ENCODE measurements at regions not wholly inside any gene's neighbourhood (a gene's known extent, or its start where the extent isn't known, plus 50 kb on each side); places are given as distances from the start of the nearest gene placed in this dataset.

- POLR2A ChIA-PET: no interaction called here
These were observed 546.0 kb upstream of the GRAMD2B start for GRCh38 chr5:125877248-125877647.

GRCh38 chr5:125882061-125882460 is 541.1 kb upstream of the GRAMD2B start:
- ChIA-PET CTCF (no interaction called here), POLR2A (no interaction called here)
- no peak for TF ChIP-seq CTCF (IDR thresholded peaks at IDR 0.05; ENCODE audit: control extremely low read depth, extremely low read depth, low read depth, missing control alignments)

More at GRCh38 chr5:125877248-125877647, 546.0 kb upstream of the GRAMD2B start:
- DNase-seq (ENCODE audit: extremely low spot score): no peak
- CTCF ChIA-PET: no interaction called here
- no peak for TF ChIP-seq CTCF (IDR thresholded peaks at IDR 0.05; ENCODE audit: control extremely low read depth, extremely low read depth, low read depth, missing control alignments)

GRCh38 chr5:125883223-125883622 is 540.0 kb upstream of the GRAMD2B start:
- CTCF ChIA-PET: interaction anchor here (1.4 to 1.6 kb wide), 2 partner anchors 9 to 16 kb away, joined by 4 to 5 read pairs; no protein-coding TSS in a partner anchor
- DNase-seq (ENCODE audit: extremely low spot score): no peak

More at GRCh38 chr5:125882061-125882460, 541.1 kb upstream of the GRAMD2B start:
- DNase-seq (ENCODE audit: extremely low spot score): no peak

DNA sequence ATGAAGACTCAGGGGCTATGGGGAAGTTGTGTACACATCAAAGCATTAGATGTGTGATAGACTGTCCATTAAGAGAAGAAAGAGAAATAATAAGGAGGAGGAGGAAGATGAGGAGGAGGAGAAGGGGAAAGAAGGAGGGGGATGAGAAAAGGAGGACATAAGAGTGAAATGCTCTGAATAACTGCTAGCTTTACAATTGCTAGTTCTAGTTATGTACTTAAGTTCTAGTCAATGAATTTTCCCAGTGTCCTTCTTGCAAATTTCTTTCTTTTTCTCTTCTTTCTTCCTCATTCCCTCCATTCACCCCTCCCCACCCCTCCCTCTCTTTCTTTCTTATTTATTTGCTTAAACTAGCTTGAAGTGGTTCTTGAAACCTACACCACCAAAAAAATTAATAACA is 534.9 kb upstream of the GRAMD2B start:
- no peak for DNase-seq (ENCODE audit: extremely low spot score)
- ChIA-PET POLR2A (no interaction called here), CTCF (interaction anchor here (1.0 to 1.4 kb wide), 3 partner anchors 8 to 88 kb away, joined by 3 to 4 read pairs (median 3); no protein-coding TSS in a partner anchor)
- no peak for TF ChIP-seq CTCF (IDR thresholded peaks at IDR 0.05; ENCODE audit: control extremely low read depth, extremely low read depth, low read depth, missing control alignments)

More at GRCh38 chr5:125883223-125883622, 540.0 kb upstream of the GRAMD2B start:
- no peak for TF ChIP-seq CTCF (IDR thresholded peaks at IDR 0.05; ENCODE audit: control extremely low read depth, extremely low read depth, low read depth, missing control alignments)
- POLR2A ChIA-PET: no interaction called here

- DNase-seq (ENCODE audit: extremely low spot score): no peak
- POLR2A ChIA-PET: no interaction called here
- CTCF ChIA-PET: no interaction called here
- no peak for TF ChIP-seq CTCF (IDR thresholded peaks at IDR 0.05; ENCODE audit: control extremely low read depth, extremely low read depth, low read depth, missing control alignments)
These were observed 532.7 kb upstream of the GRAMD2B start for GRCh38 chr5:125890511-125890931.

DNA sequence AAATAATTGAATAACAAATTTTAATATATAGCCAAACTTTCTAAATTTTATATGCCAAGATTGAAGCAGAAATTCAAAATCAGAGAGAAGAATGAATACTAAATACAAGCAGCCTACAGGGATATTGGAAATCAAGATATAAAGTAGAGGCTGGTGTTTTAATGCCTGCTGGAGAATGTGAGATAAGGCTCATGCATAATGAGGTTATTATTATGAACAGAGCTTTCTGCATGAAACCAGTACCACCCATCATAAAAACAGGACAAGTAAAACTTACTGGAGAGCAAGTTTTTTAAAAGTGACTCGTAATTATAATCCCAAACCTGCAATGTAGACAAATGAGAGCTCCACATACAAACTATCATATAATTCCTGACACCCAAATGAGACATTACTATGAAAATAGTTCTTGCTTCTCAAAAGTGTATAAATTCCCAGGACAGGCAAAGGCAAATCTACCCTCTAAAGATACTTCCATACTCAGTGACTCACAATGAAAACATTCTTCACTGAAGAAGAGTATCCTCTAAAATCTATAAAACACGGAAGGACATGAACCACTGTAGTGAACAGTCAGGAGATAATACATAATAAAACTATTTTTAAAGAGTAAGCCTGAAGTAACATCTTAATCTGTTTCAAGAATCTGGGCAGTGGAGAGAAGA is 532.0 kb upstream of the GRAMD2B start:
- POLR2A ChIA-PET: no interaction called here
- TF ChIP-seq CTCF (IDR thresholded peaks at IDR 0.05; ENCODE audit: control extremely low read depth, extremely low read depth, low read depth, missing control alignments): no peak
- no peak for DNase-seq (ENCODE audit: extremely low spot score)
- CTCF ChIA-PET: no interaction called here

Measured in GM10248 (cell line).